Left forelimb (tissue), 1 donor: ENCODE measurements at regions not wholly inside any gene's neighbourhood (a gene's known extent, or its start where the extent isn't known, plus 50 kb on each side); places are given as distances from the start of the nearest gene placed in this dataset.
A peak's percentile ranks its signal among the peaks of the same experiment; 100 is the strongest.
"Not testable (repeated sequence)": the region's sequence is repeated elsewhere in the genome, so short reads cannot be mapped to it uniquely, and the experiment has no call there.

Experiments
- DNase-seq: peaks from one replicate; pipeline ENCODE4 v3.0.0-alpha.2; 2018; ENCODE audit warnings: low spot score

DNA sequence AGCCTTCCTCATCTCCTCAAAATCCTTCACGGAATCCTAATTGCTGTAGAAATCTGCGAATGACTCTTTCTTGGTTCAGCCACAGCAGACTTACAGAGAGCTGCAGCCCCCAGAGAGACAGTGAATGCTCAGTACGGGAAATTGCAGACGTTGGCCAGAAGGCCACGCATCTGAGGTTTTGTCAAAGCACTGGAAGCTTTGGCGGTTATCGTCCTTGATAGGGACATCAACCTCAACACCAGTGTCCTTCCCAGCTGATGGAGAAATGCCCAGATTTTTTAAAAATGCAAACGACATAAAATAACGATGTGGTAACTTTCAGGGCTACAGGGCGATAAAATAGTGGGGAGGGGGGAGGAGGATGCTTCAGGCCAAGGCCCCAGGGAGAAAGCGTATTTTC is 166.6 kb upstream of the CIBAR2 start:
- DNase-seq: no peak

DNA sequence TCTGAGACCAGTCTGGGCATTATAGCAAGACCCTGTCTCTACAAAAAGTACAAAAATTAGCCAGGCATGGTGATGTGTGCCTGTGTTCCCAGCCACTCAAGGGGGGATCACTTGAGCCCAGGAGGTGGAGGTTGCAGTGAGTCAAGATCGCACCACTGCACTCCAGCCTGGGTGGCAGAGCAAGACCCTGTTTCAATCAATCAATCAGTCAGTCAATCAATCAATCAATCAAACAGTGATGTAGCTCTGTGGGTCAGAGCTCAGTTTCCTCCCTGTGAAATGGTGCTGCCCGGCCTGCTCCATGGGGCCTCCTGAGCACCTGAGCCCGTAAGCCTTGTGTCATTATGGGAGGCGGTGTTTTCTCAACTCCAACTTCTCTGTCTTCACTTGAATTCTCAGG is 167.1 kb upstream of the CIBAR2 start:
- no peak for DNase-seq

DNA sequence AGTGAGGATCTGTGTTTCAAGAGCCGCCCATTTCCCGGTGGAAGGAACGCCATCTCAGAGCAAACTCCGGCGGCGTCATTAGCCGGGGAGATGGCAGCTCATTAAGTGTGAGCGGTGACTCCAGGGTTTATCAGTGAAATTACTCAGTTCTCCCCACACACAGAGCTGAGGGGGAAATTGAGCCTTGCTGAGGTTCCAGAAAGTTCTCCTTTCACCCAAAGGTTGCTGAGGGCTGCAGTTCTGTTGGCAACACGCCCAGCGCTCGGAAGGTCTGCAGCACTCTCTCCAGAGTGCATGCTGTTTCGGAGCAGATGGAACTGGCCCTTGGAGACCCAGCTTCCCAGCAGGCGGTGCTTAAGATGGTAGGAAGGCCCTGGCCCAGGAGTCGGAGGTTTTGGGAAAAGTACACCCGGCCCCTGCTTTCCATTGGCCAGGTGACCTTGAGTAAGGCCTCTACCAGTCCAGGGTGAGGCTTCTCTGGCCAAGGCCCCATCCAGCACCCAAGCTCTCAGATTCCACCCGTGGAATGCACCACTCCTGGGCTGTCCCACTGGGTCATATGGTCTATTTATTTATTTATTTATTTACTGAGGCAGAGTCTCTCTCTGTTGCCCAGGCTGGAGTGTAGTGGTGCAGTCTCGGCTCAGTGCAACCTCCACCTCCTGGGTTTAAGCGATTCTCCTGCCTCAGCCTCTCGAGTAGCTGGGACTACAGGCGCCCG is 167.7 kb upstream of the CIBAR2 start:
- DNase-seq: no peak

DNA sequence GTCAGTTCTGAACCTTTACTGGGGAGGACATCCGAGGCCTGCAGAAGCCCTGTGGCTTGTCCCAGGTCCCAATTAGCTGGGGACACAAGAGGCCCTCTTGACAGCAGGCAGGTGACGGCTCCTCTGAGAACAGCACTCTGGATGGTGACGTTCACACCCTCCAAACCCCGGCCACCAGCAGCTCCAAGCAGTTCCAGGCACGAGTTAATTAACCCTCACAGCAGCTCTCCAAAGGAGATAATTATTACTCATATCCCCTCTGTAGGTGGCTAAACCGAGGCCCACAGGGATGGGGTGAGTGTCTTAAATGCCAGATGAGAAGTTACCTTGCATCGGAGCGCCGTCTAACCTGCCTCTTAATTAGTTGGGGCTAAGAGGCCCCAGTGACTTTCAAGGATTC is 168.9 kb upstream of the CIBAR2 start:
- DNase-seq: no peak

DNA sequence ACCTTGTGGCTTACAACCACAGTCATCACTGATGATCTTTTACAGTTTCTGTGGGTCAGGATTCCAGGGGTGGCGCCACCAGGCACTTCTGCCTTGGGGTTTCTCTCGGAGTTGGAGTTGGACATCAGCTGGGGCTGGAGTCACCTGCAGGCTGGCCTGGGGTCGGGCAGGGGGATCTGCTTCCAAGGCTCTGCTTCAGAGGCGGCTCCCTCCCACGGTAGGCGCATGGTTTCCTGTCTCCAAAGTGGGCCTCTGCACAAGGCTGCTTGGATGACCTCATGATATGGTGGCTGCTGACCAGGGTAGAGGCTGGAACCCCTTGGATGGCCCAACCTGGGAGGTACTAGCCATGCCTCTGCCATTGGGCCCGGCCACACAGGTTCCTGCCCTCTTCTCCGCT is 170.6 kb upstream of the CIBAR2 start:
- no peak for DNase-seq

DNA sequence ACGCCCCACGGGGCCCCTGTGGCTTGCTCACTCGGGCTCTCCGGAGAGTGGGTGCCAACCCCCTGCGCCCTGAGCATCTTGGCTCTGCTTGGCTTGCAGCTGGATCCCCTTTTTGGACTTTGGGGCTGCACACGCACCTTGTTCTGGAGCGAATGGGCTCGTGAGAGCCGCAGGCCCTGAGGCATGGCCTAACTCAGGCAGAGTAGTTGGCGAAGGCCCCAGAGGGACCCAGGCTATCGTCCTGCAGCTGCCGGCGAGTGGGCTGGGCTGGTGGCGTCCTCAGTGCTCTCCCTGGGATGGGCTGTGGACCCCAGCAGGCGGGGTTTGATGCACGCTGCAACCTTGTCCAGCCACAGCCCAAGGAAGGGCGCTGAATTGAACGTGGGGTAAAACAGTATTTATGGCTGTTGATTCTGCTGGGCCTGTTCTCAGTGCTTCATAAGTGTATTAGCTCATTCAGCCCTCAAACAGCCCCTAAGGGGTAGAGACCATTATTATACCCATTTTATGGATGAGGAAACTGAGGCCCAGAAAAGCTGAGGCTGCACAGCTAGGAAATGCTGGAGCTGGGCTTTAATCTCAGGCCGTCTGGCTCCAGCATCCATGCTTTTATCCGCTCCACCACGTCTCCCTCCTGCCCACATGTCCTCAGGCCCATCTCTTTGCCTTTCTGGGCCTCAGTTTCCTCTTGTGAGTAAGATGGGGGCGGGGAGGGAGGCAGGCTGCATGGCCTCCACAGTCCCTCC is 171.2 kb upstream of the CIBAR2 start:
- DNase-seq: no peak

DNA sequence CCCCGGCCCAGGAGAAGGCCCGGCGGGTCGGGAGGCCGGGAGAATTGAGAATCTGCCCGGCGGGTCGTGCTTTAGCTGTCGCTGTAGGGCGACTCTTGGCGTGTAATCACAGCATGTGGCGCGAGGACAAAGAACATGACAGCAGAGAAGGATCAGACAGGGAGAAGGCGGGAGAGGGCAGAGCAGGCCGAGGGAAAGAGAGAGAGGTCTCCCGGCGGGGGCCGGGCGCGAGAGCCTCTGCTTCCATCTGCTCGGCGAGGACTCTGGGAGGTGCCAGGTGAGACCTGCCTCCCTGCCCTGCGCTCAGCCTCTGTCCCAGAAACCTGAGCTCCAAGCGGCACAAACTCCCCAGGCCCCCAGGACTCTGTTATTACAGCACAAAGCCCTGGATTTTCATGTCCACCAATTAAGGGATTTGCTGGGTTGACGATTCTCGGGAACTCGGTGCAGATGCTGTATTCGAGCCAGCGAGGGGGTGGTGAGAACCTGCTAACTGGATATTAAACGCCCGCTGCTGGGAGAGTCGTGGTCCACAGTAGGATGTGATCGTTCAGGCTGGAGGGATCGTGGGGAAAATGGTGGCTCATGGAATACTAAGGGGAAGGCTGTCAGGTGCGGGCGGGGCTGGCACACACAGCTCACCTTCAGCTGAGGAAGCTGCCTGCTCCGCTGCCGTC is 172.0 kb upstream of the CIBAR2 start:
- no peak for DNase-seq

DNA sequence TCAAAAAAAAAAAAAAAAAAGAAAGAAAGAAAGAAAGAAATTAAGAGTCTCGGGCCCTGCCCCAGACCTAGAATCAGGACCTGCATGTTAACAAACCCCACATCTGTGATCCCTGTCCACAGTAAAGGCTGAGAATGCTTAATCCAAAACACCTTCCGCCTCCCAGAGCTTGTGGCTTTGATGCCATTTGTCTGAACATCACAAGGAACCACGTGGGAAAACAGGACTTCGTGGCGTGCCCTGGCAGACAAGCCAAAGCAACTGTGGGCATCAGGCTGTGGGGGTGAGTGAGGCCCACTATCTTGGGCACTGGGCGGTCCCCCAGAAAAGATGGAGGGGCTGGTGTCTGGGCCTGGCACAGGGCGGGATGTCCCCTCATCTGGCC is 173.4 kb upstream of the CIBAR2 start:
- DNase-seq: no peak

DNA sequence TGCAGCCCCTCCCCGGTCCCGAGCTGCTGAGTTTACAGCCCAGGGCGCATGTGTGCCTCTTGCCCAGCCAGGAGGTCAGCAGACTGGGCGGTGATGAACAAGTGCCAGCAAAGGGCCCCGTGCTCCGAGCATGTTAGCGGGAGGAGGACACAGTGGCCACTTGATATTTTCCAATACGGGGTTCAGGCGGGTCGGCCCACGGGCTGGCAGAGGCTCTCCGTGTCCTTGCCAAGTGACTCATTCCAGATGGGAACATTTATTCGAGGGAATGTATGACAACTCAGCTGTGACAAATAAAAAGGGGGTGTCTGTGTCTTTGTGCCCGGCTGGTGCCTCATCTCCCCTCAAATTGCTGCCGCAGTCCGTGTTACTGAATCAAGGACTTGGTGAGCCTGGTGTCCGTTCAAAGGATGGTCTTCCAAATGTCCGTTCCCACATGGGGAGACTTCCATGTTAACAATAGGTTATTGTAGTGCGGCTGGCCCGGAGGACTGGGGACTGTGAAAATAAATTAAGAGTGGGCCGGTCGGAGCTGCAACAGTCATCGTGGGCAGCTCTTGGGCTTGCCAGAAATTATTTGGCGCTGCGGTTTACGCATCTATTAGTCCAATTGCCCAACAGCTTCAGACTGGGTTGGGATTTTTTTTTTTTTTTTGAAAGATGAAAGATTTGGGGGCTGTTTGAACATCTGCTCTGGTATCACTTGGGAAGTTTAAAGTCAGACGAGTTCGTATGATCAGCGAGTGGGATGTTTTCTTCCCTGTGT is 174.0 kb upstream of the CIBAR2 start:
- DNase-seq: no peak

DNA sequence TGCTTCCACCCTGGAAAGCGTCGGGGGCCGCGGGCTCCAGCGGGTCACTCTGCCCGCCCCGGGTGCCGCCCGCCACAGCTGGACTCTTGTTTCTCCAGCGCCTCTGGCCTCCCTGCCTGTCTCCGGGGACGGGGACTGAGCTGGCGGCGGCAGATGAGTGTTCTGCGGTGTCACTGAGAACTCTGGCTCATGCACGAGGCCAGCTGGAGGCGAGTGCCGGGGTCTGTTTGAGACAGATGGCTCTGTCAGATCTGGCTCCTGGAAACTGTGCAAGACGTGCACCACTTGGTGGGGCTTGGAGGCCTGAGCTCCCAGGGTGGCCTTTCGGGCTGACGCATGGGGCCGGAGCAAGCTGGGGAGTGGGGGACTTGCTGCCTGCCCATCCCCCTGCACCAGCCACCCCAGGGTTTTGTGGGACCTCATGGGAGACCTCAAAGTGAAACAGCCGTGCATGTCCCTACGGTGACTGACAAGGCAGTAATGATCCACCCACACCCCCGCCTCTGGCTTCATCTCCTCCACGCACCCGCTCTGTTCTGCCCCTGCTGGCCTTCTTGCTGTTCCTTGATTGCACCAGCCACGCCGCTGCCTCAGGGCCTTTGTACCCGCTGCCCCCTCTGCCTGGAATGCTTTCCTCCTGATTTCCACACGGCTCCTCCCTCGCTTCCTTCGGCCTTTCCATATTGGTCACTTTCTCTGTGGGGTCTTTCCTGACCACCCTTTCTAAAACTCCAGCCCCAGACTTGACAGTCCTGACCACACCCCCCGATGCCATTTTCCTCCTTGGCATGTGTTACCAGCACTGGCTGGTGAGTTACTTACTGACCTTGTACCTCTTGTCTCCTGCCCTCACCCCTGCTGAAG is 174.9 kb upstream of the CIBAR2 start:
- peak; percentile 78 for DNase-seq

DNA sequence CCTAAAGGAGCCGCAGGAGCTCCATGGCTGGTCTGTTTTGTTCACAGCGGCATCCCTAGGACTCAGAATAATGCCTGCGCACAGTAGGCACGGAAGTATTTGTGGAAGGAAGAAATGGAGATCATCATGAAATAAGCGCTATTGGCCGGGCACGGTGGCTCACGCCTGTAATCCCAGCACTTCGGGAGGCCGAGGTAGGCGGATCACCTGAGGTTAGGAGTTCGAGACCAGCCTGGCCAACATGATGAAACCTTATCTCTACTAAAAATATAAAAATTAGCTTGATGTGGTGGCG is 175.5 kb upstream of the CIBAR2 start:
- not testable (repeated sequence) for DNase-seq

DNA sequence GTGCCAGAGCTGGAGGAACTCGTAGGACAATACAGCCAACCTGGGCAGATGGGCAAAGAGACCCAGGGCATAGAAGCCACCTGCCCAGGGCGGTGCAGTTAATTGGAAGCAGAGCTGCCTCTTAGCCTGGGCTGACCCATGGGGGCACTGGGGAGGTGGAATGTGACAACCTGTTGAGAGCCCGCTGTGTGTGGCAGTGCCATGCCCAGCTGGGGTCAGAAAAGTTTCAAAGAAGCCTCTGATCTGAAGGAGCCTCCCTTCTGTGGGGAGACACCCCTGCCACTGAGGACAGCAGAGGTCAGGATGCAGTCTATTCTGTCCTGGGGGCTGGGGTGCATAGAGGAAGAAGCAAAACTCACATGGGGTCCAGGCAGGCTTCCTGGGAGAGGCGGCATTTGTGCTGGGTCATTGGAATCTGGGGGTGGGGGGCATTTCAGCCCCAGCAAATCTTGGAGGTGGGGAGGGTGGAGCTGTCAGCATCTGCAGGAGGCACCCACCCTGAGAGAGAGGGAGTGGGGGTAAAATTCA is 176.1 kb upstream of the CIBAR2 start:
- DNase-seq: no peak

DNA sequence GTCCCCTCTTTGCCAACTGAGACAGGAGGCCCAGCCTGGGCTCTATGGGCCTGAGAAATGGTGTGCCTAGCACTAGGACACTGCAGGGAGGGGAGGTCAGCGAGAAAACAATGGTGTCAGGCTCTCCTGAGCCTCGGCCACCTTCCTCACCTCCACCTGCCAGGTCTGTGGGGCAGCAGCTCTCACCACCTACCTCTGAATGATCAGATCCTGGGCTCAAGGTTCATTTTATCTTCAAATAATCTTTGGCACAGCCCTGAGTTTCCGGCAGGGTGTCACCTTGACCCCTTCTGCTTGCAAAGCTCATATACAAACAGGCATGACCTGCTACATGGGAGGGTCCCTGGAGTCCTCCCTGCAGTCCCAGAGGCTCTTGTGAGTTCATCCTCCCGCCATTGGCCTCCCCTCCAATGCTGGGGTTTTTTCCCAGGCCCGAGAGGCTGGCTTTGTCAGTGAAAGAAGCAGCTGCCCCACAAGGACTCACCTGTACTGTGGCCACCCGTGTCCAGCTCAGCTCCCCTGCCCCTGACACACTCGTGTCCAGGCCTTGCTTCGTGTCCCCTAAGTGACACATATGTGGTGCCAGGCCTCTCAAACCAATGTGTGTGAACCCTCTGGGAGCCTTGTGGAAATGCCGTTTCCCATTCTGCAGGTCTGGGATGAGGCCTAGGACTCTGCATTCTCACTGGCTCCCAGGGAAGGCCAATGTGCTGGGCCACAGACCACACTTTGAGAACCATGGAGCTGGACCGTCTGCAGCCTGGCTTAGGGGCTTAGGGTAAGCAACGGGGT is 176.8 kb upstream of the CIBAR2 start:
- DNase-seq: no peak

DNA sequence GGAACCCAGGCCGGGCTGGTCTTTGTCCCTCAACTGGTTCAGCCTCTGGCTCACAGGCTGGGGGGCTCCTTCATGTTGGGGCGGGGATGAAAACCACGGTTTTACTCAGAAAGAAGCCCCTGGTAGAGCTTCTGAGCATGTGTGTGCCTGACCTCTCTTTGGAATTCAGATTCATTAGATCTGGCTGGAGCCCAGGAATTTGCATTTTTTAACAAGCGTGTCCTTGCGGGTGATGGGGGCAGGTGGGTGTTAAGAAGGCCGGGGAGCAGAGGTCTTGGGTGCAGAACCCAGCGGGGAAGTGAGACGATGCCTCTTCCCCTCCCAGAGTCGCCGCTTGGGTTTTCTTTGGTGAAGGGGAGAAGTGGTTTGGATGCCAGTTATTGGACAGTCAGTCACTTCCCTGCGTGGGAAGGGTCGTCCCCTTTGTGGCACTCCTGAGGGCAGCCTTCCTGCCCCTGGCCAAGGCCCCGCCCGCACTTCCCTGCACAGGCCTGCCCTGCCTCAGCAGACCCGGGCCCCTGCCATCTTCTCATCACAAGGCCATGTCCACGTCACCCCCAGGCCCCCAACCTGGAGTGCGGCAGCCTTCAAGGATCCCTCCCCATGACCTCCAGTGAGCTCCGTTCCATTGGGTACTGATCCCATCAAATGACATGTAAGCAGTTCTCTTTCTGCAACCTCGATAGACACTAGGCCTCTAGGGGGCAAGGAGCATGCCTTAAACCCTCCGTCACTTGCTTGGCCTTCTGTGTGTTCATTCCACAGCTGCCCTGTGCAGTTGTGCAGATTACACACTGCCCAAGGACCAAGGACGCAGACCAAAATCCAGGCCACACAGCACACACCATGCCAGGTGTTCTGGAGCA is 177.7 kb upstream of the CIBAR2 start:
- no peak for DNase-seq

DNA sequence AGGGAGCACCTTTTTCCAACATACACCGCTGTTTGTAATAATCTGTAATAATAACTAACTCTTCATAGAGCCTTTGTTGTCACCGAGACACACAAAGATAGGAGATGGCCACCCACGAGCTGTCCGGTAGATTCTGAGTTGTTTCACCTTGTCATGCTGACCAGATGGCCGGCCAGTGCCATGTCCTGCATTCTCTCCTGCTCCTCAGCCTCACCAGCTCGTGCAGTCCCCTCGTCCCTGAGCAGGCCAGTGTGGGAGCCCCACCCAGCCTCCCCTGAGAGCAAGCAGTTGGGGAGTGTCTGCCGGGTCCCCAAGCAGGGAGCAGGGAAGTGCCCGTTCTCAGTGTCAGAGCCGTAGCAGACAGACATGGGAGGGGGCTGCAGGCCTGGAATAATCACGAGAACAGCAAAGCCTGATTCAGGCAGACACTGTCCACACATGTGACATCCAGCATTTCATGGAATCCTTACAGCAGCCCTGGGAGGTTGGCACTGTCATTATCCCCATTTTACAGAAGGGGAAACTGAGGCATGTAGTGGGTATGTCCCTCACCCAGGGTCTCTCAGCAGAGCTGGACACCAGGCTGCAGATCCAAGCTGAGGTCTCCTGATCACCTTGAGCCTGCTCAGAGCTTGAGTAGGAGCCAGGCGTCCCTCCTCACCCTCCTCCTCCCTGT is 178.5 kb upstream of the CIBAR2 start:
- DNase-seq: no peak

DNA sequence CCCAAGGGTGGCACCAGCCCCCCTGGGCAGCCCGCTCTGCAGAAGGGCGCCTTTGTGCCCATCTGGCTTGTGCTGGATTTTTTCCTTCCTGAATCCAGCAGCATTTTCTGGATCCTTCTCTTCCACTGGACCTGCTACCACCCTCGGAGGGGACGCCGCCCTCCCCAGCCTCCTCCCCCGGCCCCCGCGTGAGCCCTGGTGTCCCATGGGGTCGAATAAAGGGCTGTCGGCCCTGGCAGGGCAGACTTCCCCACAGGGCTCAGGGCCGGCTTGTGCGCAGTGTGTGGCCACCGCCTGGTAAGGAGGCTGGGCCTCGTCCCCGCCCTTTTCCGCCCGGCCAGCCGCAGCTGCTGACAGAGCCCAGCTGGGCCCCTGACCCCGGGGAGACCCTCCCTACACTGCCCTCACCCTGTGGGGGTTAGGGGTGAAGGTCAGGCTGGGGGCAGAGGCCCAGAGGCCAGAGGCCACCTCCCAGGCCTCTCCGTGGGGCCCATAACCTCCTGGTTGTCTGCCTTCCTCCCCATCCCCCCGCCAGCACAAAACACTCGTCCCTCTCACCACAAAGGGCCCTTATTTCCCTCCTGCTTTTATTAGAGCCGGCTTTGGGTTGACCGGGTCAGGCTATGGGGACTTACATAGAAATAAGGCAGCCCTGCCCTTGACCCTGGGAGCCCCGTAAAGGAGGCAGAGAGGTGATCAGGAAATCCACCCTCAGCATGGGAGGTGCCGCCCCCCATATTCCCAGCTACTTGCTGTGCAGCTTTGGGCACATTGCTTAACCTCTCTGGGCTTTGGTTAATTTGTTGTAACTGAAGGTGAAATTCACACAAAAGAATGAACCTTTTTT is 179.3 kb upstream of the CIBAR2 start:
- no peak for DNase-seq

DNA sequence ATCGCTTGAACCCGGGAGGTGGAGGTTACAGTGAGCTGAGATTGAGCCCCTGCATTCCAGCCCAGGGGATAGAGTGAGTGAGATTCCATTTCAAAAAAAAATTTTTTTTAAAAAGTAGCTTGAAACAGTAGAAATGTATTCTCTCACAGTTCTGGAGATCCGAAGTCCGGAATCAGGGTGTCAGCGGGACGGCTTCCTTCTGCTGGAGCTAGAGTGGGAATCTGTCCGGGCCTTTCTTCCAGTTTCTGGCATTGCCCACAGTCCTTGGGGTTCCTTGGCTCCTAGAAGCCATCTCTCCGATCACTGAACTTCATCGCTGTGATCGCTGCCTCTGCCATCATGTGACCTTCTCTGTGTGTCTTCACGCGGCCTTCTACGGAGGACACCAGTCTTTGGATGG is 181.2 kb upstream of the CIBAR2 start:
- no peak for DNase-seq
